CD4-positive, alpha-beta T cell treated with Interleukin-15 for 4 hours (primary cell): ENCODE measurements at regions not wholly inside any gene's neighbourhood (a gene's known extent, or its start where the extent isn't known, plus 50 kb on each side); places are given as distances from the start of the nearest gene placed in this dataset.
"Not testable (repeated sequence)": the region's sequence is repeated elsewhere in the genome, so short reads cannot be mapped to it uniquely, and the experiment has no call there.

Experiments
- DNase-seq: peaks from one replicate; pipeline ENCODE4 v3.0.0-alpha.2; 2020; ENCODE audit warnings: low spot score

GRCh38 chr6:168369786-168370185 lies 50.2 kb upstream of the DACT2 start:
- DNase-seq: no peak

- peak; percentile 32 for DNase-seq
Measured at GRCh38 chr6:168370310-168370991, 50.9 kb upstream of the DACT2 start.

GRCh38 chr6:168371185-168371584 lies 51.6 kb upstream of the DACT2 start:
- no peak for DNase-seq

- no peak for DNase-seq
Measured at GRCh38 chr6:168371618-168371980, 52.0 kb upstream of the DACT2 start.

- DNase-seq: no peak
Measured at GRCh38 chr6:168371981-168372711, 52.6 kb upstream of the DACT2 start.

- DNase-seq: no peak
Measured at GRCh38 chr6:168372889-168373288, 53.3 kb upstream of the DACT2 start.

- DNase-seq: no peak
Measured at GRCh38 chr6:168373389-168373788, 53.8 kb upstream of the DACT2 start.

- DNase-seq: no peak
Measured at GRCh38 chr6:168374051-168374502, 54.5 kb upstream of the DACT2 start.

GRCh38 chr6:168374541-168375071 lies 55.0 kb upstream of the DACT2 start:
- DNase-seq: no peak

GRCh38 chr6:168376120-168376519 lies 56.5 kb upstream of the DACT2 start:
- no peak for DNase-seq

GRCh38 chr6:168376811-168377483 lies 57.4 kb upstream of the DACT2 start:
- DNase-seq: no peak

- no peak for DNase-seq
Measured at GRCh38 chr6:168377484-168377855, 57.9 kb upstream of the DACT2 start.

- DNase-seq: no peak
Measured at GRCh38 chr6:168377856-168378832, 58.6 kb upstream of the DACT2 start.

GRCh38 chr6:168379579-168379978 lies 60.0 kb upstream of the DACT2 start:
- DNase-seq: not testable (repeated sequence)

GRCh38 chr6:168380166-168380955 lies 60.6 kb upstream of the SMOC2 start:
- not testable (repeated sequence) for DNase-seq

GRCh38 chr6:168380956-168381605 lies 59.9 kb upstream of the SMOC2 start:
- no peak for DNase-seq

GRCh38 chr6:168381726-168382458 lies 59.1 kb upstream of the SMOC2 start:
- DNase-seq: no peak

- no peak for DNase-seq
Measured at GRCh38 chr6:168383062-168383854, 57.7 kb upstream of the SMOC2 start.
